ENCODE measurements at regions not wholly inside any gene's neighbourhood (a gene's known extent, or its start where the extent isn't known, plus 50 kb on each side); places are given as distances from the start of the nearest gene placed in this dataset.

GRCh38 chr2:7612969-7613368 lies 695.8 kb downstream of the RNF144A start:
- no peak for TF ChIP-seq CTCF (IDR thresholded peaks at IDR 0.05; ENCODE audit: low read depth, low read length)
- no peak for TF ChIP-seq MAX (IDR thresholded peaks at IDR 0.05; ENCODE audit: low read depth, low read length)
- no peak for TF ChIP-seq POLR2A (IDR thresholded peaks at IDR 0.05; ENCODE audit: extremely low read depth, insufficient read length)

Measured in NB4 (cell line).